ENCODE measurements at regions not wholly inside any gene's neighbourhood (a gene's known extent, or its start where the extent isn't known, plus 50 kb on each side); places are given as distances from the start of the nearest gene placed in this dataset.

- TF ChIP-seq POLR2AphosphoS5 (IDR thresholded peaks at IDR 0.05; ENCODE audit: insufficient read depth in 1 of 2, low read depth in 1 of 2): no peak
- TF ChIP-seq CTCF (IDR thresholded peaks at IDR 0.05): no peak
- no peak for TF ChIP-seq POLR2A (IDR thresholded peaks at IDR 0.05)
These were observed 83.4 kb upstream of the SHISA3 start for GRCh38 chr4:42313872-42314271.

Measured in vagina (tissue), 2 donors.